Neural cell (in vitro differentiated cells): ENCODE measurements at regions not wholly inside any gene's neighbourhood (a gene's known extent, or its start where the extent isn't known, plus 50 kb on each side); places are given as distances from the start of the nearest gene placed in this dataset.

Experiments
- H2AFZ ChIP-seq: fragments of 200-600, 300-800 bp; sonication (generic), shearing (Covaris generic); 2 replicates; pipeline ENCODE4 v1.6.0; 2014; ENCODE audit warnings: low read depth, mild to moderate bottlenecking, antibody characterized with exemption, low read length, moderate library complexity
- H3F3A ChIP-seq: fragments of 200-600 bp; shearing (Covaris generic); 2 replicates; pipeline ENCODE4 v1.6.1; 2016; ENCODE audit warnings: mild to moderate bottlenecking, moderate library complexity, mixed read lengths, antibody characterized with exemption, low read length; ENCODE audit not compliant: insufficient read depth, poor library complexity, severe bottlenecking
- H3K27ac ChIP-seq: fragments of 200-600, 300-800 bp; sonication (generic), shearing (Covaris generic); 2 replicates; pipeline ENCODE4 v1.5.1; 2014; ENCODE audit warnings: mild to moderate bottlenecking, low read length, moderate library complexity
- H3K27me3 ChIP-seq: fragments of 300-800, 200-600 bp; sonication (generic), shearing (Covaris generic); 2 replicates; pipeline ENCODE4 v1.6.0; 2014; ENCODE audit warnings: mild to moderate bottlenecking, low read depth, low read length, moderate library complexity; ENCODE audit not compliant: insufficient read depth
- H3K36me3 ChIP-seq: fragments of 300-800, 200-600 bp; sonication (generic), shearing (Covaris generic); 2 replicates; pipeline ENCODE4 v1.5.1; 2014; ENCODE audit warnings: mild to moderate bottlenecking, antibody characterized with exemption, low read length, moderate library complexity; ENCODE audit not compliant: insufficient read depth
- H3K4me2 ChIP-seq: fragments of 300-800, 200-600 bp; sonication (generic), shearing (Covaris generic); 2 replicates; pipeline ENCODE4 v1.6.0; 2014; ENCODE audit warnings: mild to moderate bottlenecking, low read length
- H3K4me3 ChIP-seq: fragments of 300-800, 200-600 bp; sonication (generic), shearing (Covaris generic); 2 replicates; pipeline ENCODE4 v1.5.1; 2014; ENCODE audit warnings: mild to moderate bottlenecking, low read length, moderate library complexity
- H3K79me2 ChIP-seq: fragments of 200-600 bp; shearing (Covaris generic); replicated peaks from 2 replicates; pipeline ENCODE4 v1.6.0; 2014; ENCODE audit warnings: mild to moderate bottlenecking, low read length, moderate library complexity; ENCODE audit not compliant: insufficient read depth
- H3K9ac ChIP-seq: fragments of 300-800, 200-600 bp; sonication (generic), shearing (Covaris generic); 2 replicates; pipeline ENCODE4 v1.6.1; 2016; ENCODE audit warnings: mild to moderate bottlenecking, low read length, mixed read lengths
- H3K9me2 ChIP-seq: fragments of 200-600 bp; shearing (Covaris generic); 2 replicates; pipeline ENCODE4 v1.6.1; 2016; ENCODE audit warnings: mild to moderate bottlenecking, low read length, mixed read lengths; ENCODE audit not compliant: insufficient read depth
- H3K9me3 ChIP-seq: fragments of 200-600, 300-800 bp; sonication (generic), shearing (Covaris generic); 2 replicates; pipeline ENCODE4 v1.6.1; 2016; ENCODE audit warnings: mild to moderate bottlenecking, mixed run types, low read length, moderate library complexity, mixed read lengths
- H4K20me1 ChIP-seq: fragments of 200-600 bp; shearing (Covaris generic); 2 replicates; pipeline ENCODE4 v1.6.1; 2016; ENCODE audit warnings: mild to moderate bottlenecking, mixed run types; ENCODE audit not compliant: insufficient read depth
- EP300 ChIP-seq: fragments of 450-650 bp; conservative IDR thresholded peaks from 2 replicates; pipeline ENCODE4 v1.6.1; 2014; ENCODE audit warnings: antibody characterized with exemption, mild to moderate bottlenecking, moderate library complexity; ENCODE audit not compliant: poor library complexity, severe bottlenecking
- EZH2 ChIP-seq: fragments of 200-600, 300-800 bp; shearing (Covaris generic), sonication (generic); IDR thresholded peaks from 2 replicates; pipeline ENCODE4 v1.6.1; 2014; ENCODE audit warnings: antibody characterized with exemption, low read length, borderline replicate concordance, mild to moderate bottlenecking; ENCODE audit not compliant: insufficient read depth, poor library complexity, severe bottlenecking
- MXI1 ChIP-seq: fragments of 450-650 bp; conservative IDR thresholded peaks from 2 replicates; pipeline ENCODE4 v1.6.1; 2014; ENCODE audit warnings: antibody characterized with exemption, mild to moderate bottlenecking; ENCODE audit not compliant: poor library complexity, severe bottlenecking
- POLR2AphosphoS5 ChIP-seq: IDR thresholded peaks from 2 replicates; pipeline ENCODE4 v1.6.1; 2012
- RAD21 ChIP-seq: fragments of 450-650 bp; conservative IDR thresholded peaks from 2 replicates; pipeline ENCODE4 v1.6.1; 2014; ENCODE audit warnings: antibody characterized with exemption, mild to moderate bottlenecking, moderate library complexity
- SMC3 ChIP-seq: fragments of 450-650 bp; conservative IDR thresholded peaks from 2 replicates; pipeline ENCODE4 v1.6.1; 2014; ENCODE audit warnings: antibody characterized with exemption, mild to moderate bottlenecking, moderate library complexity; ENCODE audit not compliant: poor library complexity
- TAF1 ChIP-seq: IDR thresholded peaks from 2 replicates; pipeline ENCODE4 v1.6.1; 2012; ENCODE audit warnings: low read depth
- TF ChIP-seq, protein P1 (sequence below): IDR thresholded peaks from 2 replicates; pipeline ENCODE4 v1.6.1; 2012; ENCODE audit warnings: borderline replicate concordance
- TF ChIP-seq, protein P2 (sequence below): fragments of 450-650 bp; IDR thresholded peaks from 2 replicates; pipeline ENCODE4 v1.5.1; 2014; ENCODE audit warnings: antibody characterized with exemption, mild to moderate bottlenecking, moderate library complexity; ENCODE audit not compliant: poor library complexity, severe bottlenecking

DNA sequence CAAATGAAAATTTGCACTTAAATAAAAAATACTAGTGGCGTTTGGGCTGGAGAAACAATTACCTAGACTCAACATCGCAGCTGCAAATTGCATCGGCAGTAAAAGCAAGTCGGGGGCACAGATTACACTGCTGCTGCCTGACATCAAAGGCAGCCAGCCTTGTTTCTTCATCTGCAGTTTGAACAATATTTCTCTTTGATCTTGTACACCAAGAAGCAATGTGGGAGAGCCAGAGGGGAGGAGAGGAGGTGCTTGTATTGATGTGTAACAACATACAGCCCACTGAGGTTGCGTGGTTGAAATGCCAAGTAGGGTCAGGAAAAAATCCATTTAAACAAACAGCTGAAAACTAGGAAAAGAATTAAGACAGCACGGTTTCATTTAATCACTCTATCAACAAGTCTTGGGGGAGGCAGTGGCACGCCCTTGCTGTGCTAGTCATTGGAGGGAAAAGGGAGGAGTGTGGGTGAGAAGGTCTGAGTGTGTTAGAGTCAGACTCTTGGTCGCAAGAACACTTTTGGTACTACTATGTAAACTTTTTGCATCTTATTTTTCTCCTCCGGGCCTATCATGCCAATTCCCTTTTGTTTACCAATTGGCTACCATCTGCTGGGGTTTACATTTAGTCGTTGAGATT is 456.5 kb downstream of the OMA1 start:
- no peaks in the 10 kb centered on the region for H3K9me3 ChIP-seq
- H3K79me2 ChIP-seq = no peaks in the 10 kb centered on the region
- no peaks in the 10 kb centered on the region for H3K36me3 ChIP-seq
- H3K9ac ChIP-seq = peak overlapping the region; percentile 25
- H3K27me3 ChIP-seq = no peaks in the 10 kb centered on the region
- no peaks in the 10 kb centered on the region for H4K20me1 ChIP-seq
- no peaks in the 10 kb centered on the region for H3K9me2 ChIP-seq
- peak overlapping the region; percentile 1 for H3K4me3 ChIP-seq
- no peak overlapping the region for H3K4me2 ChIP-seq
- H3F3A ChIP-seq = no peaks in the 10 kb centered on the region
- H3K27ac ChIP-seq = peak overlapping the region; percentile 58
- H2AFZ ChIP-seq = no peak overlapping the region
- TF ChIP-seq MXI1 (no peak), POLR2AphosphoS5 (peak; percentile 6)

DNA sequence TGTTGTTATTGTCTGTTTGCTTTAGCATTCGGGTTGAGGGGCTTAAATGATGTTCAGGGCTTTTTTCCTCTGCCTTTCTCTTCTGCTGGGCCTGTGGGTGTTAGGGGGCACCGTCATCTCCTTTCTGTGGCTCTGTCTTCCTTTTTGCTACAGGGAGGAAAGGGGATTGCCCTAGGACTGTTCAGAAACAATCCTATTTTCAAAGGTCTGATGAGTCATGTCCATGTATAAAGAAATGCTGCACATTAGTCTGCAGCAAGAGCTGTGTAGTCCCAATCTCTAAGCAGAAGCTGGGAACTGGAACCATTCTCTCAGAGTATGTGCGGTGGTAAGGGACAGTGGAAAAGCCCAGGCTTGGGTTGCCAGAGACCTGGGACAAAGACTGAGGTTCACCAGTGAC is 462.3 kb downstream of the OMA1 start:
- no peak overlapping the region for H2AFZ ChIP-seq
- no peak overlapping the region for H3K27ac ChIP-seq
- H3K9me2 ChIP-seq = no peaks in the 10 kb centered on the region
- H3K36me3 ChIP-seq = no peaks in the 10 kb centered on the region
- H4K20me1 ChIP-seq = no peaks in the 10 kb centered on the region
- H3K9ac ChIP-seq = no peak overlapping the region
- H3F3A ChIP-seq = no peaks in the 10 kb centered on the region
- H3K4me2 ChIP-seq = no peak overlapping the region
- H3K79me2 ChIP-seq = no peaks in the 10 kb centered on the region
- no peak overlapping the region for H3K4me3 ChIP-seq
- TF ChIP-seq TAF1 (no peak), RAD21 (no peak), SMC3 (no peak), EZH2 (no peak), MXI1 (no peak), POLR2AphosphoS5 (no peak), EP300 (no peak)
- TF ChIP-seq, protein P1, sequence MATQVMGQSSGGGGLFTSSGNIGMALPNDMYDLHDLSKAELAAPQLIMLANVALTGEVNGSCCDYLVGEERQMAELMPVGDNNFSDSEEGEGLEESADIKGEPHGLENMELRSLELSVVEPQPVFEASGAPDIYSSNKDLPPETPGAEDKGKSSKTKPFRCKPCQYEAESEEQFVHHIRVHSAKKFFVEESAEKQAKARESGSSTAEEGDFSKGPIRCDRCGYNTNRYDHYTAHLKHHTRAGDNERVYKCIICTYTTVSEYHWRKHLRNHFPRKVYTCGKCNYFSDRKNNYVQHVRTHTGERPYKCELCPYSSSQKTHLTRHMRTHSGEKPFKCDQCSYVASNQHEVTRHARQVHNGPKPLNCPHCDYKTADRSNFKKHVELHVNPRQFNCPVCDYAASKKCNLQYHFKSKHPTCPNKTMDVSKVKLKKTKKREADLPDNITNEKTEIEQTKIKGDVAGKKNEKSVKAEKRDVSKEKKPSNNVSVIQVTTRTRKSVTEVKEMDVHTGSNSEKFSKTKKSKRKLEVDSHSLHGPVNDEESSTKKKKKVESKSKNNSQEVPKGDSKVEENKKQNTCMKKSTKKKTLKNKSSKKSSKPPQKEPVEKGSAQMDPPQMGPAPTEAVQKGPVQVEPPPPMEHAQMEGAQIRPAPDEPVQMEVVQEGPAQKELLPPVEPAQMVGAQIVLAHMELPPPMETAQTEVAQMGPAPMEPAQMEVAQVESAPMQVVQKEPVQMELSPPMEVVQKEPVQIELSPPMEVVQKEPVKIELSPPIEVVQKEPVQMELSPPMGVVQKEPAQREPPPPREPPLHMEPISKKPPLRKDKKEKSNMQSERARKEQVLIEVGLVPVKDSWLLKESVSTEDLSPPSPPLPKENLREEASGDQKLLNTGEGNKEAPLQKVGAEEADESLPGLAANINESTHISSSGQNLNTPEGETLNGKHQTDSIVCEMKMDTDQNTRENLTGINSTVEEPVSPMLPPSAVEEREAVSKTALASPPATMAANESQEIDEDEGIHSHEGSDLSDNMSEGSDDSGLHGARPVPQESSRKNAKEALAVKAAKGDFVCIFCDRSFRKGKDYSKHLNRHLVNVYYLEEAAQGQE = no peak
- TF ChIP-seq, protein P2, sequence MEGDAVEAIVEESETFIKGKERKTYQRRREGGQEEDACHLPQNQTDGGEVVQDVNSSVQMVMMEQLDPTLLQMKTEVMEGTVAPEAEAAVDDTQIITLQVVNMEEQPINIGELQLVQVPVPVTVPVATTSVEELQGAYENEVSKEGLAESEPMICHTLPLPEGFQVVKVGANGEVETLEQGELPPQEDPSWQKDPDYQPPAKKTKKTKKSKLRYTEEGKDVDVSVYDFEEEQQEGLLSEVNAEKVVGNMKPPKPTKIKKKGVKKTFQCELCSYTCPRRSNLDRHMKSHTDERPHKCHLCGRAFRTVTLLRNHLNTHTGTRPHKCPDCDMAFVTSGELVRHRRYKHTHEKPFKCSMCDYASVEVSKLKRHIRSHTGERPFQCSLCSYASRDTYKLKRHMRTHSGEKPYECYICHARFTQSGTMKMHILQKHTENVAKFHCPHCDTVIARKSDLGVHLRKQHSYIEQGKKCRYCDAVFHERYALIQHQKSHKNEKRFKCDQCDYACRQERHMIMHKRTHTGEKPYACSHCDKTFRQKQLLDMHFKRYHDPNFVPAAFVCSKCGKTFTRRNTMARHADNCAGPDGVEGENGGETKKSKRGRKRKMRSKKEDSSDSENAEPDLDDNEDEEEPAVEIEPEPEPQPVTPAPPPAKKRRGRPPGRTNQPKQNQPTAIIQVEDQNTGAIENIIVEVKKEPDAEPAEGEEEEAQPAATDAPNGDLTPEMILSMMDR = no peak
- no peaks in the 10 kb centered on the region for H3K27me3 ChIP-seq
- no peaks in the 10 kb centered on the region for H3K9me3 ChIP-seq
